Inflammatory macrophage (primary cell): ENCODE measurements at regions not wholly inside any gene's neighbourhood (a gene's known extent, or its start where the extent isn't known, plus 50 kb on each side); places are given as distances from the start of the nearest gene placed in this dataset.

Source experiments
- DNase-seq, 2 donors: peaks; one replicate each; pipeline ENCODE4 v3.0.0-alpha.2; 2020 to 2022

DNA sequence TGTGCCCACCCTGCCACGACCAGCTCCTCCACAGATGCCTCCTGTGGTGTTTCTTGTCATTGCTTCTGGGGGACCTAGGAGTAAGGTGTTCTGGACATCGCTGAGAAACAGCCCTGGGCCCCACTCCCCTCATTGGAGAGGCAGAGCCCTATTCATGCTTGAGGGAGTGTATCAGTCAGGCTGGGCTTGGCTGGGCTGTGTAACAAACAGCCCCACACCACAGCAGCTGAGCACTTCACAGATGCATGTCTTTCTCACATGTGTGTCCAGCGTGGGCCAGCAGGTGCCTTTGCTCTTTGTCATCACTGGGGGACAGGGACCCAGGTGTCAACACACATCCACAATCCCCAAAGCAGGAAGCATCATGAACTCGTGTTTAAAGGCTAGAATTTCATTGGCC, 65.1 kb upstream of the FBRSL1 start:
- no peak for DNase-seq

DNA sequence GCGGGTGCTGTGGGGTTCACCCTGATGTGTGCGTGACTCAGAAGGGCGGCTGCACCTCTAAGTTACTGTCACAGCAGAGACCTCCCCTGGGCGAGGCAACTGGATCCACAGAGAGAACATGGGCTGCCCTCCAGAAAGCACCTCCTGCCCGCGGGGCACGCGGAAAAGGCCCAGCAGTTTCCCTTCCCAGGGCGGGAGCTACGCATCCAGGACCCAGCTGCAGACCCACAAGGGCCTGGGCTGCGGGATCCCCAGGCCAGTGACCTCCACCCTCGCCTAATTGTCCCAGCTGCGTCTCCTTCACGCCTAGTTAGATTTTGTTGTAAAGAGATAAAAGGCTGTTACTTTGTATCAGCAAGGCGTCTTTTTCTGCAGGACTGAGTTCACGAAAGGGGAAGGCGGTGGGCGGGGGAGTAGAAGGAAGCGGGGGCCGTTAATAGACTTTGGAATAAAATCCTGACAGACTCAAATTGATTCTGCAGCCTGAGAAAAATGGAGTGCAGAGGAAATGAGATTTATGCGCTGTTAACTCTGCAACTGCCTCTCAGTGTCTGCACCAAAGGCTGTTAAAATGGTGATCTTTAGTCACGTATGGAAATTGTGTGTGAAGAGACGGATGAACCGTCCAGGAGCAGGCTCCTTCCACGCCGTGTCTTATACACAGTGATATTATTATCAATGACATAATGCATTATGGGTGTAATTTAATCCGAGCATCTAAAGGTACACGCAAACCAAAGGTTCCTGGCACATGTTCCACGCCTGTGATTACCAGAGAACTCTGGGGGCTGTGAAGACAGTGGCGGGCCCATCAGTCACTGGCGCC, 65.9 kb upstream of the FBRSL1 start:
- DNase-seq = no peak

DNA sequence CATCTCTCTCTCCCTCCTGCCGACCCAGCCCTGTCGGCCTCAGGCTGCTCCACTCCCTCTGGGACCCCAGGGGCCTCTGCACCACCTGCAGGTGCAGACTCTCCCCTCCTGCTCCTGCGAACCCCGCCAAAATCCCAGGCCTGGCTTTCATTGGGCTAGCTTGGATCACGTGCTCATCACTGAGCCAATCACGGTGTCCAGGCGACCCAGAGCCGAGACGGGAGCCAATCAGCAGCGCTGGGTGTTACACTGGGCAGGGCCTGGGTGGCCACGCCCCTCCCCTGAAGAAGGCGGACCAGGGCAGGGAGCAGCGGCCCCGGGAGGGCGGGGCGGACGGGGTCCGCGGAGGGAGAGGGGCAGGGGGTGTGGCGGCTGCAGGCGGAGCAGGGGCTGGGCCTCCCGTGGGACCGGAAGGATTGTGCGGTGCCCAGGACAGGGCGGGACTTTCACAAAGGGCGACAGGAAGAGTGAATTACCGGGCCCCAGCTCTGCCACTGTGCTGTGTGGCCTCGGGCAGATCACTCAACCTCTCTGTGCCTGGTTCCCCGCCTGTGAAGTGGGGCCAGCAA, 66.6 kb upstream of the FBRSL1 start:
- DNase-seq = no peak

DNA sequence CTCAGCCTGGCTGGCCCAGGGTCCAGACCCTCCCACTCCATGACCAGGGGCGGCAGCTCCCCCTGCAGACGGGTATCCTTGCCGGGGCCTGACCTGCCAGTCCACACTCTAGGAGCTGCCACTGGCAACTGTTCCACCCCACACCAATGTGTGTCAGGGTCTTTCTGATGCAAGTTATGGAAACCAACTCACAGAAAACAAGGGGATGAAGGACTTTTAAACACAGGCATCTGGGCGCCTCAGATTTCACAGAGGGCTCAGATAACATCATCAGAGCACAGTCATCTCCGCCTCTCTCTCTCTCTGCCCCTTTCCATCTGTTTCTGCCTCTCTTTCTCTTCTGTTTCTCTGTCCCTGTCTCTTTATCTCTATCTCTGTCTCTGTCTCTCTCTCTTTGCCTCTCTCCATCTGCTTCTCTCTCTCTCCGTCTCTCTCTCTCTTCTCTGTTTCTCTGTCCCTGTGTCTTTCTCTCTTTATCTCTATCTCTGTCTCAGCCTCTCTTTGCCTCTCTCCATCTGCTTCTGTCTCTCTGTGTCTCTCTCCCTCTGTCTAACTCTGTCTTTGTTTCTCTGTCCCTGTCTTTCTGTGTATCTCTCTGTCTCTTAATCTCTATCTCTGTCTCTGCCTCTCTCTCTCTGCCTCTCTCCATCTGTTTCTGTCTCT, 67.4 kb upstream of the FBRSL1 start:
- DNase-seq = no peak

DNA sequence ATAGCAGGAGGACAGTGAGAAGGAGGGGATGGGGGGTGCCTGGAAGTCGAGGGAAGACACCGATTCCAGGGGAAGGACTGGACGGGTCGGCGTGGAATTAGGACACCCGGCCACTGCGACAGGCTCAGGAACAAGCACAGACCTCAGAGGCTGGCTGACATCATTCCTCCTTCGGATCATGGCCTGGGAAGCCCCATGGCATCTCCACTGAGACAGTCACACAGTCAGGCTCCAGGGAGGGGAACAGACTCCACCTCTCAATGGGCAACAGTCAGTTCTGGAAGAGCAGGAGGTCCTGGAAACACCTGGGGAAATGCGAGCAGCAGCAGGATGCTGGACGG, 67.9 kb upstream of the FBRSL1 start:
- no peak for DNase-seq

DNA sequence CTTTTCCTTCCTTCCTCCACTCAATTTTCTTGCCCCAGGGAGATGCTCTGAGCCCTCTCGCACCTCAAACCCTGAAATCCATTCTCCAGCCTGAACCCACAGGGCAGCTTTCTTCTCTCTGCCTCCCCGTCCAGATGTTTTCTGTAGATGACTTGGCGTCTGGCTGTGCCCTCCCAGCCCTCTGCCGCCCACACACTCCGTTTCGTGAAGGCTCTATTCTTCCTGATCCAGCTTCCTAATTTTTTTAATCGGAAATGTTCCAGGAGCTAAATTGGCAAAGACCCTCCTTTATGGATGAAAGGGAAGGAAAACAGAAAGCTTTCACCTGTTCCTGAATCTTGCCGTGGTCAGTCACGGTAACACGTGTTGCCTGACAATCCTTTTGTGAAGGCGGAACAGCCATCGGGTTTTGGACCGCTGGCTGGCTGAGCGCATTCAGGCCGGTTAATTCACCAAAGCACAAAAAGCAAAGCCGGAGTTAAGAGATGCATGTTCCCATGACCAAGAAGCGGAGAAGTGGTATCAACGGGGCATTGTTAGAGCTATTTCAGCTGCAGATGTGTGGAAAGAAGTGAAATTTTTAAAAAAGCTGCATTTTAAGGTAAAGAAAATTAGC, 70.2 kb upstream of the FBRSL1 start:
- no peak for DNase-seq

DNA sequence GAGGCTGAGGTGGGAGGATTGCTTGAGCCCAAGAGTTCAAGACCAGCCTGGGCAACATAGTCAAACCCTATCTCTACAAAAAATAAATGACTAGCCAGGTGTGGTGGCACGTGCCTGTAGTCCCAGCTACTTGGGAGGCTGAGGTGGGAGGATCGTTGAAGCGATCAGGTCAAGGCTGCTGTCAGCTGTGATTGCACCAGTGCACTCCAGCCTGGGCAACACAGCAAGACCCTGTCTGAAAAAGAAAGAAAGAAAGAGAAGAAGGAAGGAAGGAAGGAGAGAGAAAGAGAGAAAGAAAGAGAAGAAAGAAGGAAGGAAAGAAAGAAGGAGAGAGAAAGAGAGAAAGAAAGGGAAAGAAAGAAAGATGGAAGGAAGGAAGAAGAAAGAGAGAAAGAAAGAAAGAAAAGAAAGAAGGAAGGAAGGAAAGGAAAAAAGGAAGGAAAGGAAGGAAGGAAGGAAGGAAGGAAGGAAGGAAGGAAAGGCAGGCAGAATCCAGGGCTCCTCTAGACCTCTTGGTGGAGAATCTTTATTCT, 71.5 kb upstream of the FBRSL1 start:
- DNase-seq = no peak

DNA sequence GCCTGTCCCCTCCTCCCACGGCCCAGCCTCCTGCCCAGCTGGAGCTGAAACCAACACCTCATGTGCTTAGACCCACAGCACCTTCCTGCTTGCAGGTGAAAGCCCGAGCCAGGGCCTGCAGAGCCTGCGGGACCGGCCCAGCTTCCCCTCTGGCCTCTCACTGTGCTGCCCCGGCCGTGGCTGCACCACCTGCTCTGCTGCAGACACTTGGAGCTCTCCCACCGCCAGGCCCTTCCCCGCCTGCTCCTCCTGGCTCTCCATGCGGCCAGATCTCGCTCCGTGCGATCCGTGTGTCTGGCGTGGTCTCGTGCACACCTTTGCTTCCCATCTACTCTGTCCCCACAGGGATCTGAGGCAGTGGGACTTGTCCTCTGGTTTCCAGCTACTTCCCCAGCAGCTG, 72.2 kb upstream of the FBRSL1 start:
- no peak for DNase-seq

DNA sequence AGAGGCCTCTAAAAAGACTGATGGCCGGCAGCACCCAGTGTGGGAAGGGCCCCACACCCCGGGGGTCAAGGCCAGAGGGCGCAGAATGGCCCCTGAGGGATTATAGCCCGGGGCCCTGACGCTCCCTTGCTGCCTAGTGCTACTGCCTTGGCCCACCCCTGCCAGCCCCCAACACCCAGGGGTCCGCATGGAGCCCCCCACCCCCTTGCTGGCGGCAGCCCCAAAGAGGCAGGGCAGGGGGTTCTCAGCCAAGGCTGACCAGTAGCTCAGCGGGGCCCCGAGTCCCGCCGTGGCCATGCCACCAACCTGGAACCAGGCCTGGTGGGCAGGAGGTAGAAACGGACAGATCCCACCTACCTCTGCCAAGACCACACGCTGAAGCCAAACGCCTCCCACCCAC, 73.1 kb upstream of the FBRSL1 start:
- no peak for DNase-seq

DNA sequence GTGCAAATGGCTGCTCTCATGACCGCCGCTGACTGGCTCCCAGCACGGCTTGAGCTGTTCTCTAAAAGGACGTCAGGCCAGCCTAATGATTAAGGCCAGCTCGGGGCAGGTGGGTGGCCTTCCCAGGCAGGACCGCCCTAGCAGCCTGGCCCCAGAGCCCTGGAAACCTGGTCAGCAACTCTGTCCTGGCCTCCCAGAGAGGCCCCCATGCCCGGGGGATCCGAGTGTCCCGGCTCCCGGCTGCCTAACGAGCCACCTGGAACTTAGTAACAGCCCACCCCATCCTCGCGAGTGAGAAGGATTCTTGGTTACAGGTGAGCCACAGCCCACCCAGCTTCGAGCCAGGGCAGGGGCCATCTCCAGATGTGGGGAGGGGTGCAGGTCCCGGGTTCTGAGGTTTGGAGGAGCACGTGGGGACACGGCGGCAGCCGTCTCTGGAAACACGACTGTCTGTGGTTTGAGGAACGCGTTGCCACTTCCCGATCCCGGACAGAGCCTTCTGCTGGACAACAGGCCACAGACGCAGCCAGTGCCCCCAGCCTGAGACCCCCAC, 73.8 kb upstream of the FBRSL1 start:
- no peak for DNase-seq

DNA sequence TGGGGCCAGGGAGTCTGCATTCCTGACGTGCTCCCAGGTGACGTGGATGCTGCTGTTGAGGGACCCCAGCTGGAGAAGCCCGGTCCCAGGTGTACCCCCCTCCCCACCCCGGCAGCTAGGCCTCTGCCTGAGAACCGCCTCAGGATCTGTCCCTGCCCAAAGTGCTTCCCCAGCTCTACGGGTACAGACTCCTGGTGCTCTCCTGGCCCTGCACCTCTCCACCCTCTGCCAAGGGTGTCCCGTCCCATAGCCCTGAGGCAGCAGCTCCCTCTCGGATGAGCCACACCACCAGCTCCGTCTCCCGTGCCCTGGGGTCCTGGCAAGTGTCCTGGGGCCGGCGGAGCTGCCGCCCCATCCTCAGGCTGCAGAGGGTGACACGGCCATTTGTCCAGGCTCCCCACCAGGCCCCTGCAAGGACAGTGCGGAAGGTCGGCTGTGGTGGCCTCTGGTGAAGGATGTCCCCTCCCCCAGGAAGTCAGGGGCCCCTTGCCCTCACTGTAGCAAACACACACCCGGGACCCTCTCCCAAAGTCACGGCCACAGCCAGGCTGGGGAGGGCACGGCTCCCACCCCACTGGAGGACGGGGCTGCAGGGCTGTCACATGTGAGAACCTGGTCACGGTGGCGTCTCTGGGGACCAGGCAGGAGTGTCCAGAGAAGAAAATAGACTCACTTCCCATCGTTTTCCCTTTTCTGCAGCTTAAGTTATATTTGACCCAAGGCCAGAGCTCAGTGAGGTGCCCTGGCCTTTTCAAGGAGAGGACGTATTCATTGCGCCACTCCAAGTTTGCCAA, 74.4 kb upstream of the FBRSL1 start:
- DNase-seq = no peak

DNA sequence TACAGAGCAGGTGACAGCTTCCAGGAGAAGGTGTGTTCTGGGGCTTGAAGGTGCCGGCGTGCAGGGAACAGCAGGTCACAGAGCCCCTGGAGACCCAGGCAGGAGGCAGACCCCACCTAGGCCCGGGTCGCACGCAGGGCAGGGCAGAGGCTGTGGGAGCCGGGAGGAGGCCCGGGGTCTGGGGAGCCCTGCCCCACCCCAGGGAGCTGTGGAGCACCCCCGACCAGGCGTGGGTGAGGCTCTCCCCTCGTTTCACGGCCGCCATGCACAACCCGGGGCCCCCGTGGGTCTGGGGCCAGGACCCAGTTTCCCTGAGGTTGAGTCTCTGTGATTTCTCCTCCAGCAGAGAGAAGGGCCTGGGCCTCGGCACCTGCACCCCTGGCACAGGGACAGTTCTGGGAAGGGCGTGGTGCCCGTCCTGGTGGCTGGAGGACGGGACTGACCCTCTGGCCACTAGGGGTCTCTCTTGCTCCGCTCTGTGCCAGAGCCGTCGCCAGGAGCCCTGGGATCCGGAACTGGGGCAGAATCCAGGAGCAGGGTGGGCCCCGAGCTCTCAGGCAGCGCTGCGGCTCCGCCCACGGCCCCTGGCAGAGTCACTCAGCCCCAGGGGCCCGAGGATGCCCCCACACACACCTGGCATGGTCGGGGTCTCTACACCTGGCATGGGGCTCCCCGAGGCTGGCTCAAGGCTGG, 75.2 kb upstream of the FBRSL1 start:
- DNase-seq = peak; percentile 80 to 85

DNA sequence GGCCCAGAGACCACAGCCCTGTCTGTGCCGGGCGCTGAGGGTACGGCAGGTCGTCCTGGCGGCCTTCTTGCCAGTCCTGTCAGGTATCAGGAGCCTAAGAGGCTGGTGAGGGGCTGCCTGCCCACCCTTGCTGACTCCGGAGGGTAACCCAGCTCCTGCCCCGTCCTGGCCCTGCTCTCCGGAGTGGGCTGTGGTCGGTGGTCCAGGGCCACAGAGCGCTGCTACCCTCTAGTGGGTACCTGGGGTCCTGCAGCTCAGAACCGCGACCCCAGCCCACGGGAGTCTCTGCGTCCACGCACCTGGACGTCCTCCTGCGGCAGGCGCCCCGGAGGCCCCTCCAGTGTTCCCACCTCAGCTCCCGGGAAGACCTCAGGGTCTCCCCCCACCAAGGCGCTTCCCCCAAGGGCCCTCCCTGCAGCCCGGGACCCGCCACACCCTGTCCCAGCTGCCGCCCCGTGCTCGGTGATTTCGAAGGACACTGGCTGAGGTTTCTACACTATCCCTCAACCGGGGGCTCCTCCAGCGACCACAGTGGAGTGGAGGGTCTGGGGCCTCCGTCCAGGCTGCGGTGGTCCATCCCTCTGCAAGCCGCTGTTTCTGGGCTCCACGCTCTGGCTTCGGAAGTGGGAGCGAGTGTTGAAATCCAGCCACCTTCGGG, 75.9 kb upstream of the FBRSL1 start:
- DNase-seq = no peak

DNA sequence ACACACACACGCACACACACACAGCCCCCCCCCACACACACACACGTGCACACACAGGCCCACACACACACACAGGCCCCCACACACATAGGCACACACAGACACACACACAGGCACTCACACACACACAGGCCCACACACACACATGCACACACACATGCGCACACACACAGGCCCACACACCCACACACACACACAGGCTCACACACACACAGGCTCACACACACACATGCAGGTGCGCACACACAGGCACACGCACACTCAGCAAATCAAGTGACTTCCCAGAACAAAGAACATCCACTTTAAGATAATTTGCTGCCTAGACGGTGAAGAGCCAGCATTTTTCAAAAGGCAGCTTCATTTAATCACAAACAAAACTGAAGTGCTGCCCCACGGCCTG, 78.5 kb upstream of the FBRSL1 start:
- no peak for DNase-seq

DNA sequence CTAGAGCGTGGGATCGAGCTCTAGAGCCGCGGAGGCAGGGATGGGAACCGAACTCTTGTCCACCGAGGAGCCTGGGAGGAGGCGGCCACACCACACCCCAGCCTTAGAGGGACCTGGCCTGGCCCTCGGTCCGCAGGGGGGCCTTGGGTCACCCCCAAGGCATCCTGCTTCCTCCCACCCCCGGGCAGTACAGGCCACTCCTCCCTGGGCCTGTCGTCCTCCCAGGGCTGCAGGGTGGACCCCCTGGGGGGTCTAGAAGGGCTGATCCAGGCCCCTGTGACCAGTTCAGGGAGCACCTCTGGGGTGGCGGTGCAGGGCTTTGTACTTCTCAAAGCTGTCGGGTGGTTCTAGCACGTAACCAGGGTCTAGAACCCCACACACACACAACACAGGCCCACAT, 79.1 kb upstream of the FBRSL1 start:
- DNase-seq = no peak

DNA sequence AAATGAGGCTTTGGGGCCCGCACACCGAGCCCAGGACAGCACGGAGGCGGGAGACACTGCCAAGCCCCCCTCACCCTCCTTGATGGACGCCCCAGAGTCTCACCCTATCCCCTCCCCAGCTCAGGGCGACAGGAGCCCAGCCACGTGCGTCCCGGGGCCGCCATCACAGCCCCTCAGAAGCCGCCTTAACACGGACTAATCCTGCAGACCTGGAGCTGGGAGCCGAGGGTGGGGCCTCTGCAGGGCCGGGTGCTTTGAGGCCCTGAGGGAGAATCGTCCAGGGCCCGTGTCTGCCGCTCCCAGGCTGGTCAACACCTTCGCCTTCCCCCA, 79.7 kb upstream of the FBRSL1 start:
- DNase-seq = no peak

DNA sequence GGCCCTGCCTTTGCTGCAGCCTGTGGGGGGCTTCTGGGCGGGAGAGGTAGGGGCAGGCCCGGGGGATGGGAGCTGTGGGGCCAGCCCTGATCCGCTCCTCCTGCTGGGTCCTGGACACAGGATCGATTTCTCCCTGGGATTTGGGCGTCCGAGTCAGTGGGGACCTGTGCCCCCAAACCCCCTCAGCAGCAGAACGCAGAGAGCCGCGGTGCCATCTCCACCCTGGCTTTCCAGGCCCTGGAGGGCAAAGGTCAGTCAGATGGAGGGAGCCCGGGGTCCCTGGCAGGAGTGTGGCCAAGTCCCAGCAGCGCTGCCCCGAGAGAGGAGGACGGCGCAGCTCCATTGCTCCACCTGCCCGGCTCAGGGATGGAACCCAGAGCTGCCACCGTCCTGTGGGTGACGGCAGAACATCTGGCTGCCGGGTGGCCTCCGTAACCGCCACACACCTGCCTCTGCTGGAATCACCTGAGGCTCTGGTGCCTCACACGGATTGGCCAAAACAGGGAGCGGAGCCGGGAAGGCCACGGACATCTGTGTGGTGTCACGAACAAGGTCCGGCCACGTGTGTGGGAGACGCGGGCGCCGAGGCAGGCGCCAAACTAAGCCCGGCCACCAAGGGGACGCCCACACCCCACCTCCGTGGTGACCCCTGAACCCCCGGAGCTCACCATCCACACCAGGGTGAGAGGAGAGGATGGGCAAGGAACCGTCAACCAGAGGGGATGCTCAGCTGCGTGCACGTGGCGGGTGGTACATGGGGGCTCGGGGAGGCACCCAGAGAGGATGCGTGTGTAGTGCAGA, 80.3 kb upstream of the FBRSL1 start:
- no peak for DNase-seq

DNA sequence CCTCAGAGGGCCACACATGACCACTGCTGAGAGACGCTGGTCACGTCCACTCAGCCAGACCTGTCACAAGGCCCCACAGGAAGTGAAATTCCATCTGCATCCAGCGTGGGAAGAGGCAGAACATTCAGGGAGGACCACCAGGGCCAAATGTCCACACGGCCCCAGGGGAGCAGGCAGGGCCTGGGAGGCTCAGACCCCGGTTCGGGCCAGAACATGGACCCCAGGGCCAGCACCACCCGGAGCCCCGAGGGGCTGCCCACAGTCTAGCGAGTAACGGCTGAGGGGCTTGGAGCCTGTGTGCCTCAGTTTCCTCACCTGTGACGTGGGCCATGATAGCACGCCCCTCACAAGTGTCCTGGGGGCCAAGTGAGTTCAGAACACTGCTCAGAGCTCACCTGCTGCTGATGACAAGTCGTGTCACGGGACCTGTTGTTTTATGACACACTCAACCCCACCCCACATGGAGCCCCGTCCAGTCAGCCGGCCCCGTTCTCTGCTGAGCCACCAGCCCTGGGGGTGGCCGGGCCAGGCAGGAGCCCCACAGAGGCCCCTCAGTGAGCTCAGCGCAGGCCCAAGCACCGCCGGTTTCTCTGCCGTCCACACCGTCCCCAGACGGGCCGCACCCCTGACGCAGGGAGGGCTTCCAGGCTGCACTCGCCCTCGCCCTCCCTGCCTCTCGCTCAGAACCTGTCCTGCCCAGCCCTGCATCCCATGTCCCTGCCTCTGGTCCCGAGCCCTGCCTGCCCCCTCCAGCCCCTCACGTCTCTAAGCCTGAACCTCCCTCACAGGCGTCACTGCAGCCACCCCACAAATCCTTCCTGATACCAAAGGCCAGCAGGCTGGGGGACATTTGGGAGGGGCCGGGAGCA, 79.5 kb upstream of the GALNT9 start:
- no peak for DNase-seq

DNA sequence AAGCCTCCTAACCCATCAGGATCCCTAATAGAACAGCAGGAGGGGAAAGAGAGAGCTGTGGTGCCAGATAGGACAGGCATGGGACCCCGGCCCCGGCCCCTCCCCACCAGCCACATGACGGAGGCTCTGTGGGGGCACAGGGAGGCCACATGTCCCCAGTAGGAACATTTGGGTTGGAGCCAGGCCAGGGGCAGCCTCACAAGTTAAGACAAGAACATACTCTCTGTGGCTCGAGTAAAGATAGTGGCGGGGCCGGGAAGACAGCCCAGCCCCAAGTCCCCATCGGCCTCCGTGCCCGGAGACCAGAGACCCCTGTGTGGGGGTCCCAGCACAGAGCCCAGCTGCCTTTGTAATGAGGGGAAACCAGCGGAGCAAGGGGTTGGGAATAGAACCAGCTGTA, 78.6 kb upstream of the GALNT9 start:
- no peak for DNase-seq
